ENCODE measurements at regions not wholly inside any gene's neighbourhood (a gene's known extent, or its start where the extent isn't known, plus 50 kb on each side); places are given as distances from the start of the nearest gene placed in this dataset.

DNA sequence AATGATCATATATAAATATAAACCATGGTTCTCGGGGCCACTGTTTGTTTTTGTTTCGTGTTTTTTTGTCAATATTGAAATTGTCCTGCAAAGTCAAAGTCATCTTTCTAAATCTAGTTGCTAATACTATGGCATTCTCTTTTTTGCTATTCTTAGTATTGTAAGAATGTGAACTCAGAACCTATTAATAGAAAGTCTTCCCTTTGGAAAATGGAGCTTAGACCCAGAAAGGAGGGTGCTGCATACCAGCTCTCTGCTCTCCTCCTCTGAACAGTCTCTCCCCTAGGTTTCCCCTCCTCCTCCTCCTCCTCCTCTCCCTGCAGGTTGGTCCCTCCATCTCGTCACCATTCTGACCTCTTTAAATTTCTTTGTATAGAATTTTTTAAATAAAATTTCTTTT, 150.4 kb upstream of the CCN2 start:
- TF ChIP-seq, protein P1, sequence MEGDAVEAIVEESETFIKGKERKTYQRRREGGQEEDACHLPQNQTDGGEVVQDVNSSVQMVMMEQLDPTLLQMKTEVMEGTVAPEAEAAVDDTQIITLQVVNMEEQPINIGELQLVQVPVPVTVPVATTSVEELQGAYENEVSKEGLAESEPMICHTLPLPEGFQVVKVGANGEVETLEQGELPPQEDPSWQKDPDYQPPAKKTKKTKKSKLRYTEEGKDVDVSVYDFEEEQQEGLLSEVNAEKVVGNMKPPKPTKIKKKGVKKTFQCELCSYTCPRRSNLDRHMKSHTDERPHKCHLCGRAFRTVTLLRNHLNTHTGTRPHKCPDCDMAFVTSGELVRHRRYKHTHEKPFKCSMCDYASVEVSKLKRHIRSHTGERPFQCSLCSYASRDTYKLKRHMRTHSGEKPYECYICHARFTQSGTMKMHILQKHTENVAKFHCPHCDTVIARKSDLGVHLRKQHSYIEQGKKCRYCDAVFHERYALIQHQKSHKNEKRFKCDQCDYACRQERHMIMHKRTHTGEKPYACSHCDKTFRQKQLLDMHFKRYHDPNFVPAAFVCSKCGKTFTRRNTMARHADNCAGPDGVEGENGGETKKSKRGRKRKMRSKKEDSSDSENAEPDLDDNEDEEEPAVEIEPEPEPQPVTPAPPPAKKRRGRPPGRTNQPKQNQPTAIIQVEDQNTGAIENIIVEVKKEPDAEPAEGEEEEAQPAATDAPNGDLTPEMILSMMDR (IDR thresholded peaks at IDR 0.05; ENCODE audit: extremely low read depth, missing control alignments) = no peak
- DNase-seq (ENCODE audit: low spot score) = no peak

DNA sequence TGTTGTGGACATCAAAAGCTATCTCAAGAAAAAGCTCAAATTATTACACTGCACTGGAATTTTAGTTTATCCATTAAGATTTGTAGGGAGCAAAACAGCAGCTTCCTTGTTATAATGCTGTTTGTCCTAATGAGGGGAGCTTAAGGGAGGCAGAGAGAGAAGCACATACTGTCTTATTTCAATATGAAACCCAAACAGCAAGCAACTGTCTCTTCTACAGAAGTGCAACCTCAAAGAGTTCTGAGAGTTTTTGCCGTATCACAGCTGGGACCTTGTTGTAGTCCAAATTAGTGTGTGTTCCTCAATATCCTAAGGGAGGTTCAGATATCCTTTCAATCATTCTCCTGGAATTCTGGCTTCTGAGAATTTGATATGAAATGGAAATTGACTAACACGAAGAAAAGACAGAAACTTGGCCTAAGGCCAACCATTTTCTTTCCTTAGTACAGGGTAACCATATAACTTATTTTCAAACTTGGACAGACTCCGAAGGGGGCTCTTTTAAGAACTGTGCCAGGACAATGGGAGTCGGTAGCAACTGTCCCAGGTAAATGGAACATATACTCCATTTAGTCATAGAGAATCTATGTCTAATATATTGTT, 149.3 kb upstream of the CCN2 start:
- TF ChIP-seq, protein P1 (IDR thresholded peaks at IDR 0.05; ENCODE audit: extremely low read depth, missing control alignments) = no peak
- DNase-seq (ENCODE audit: low spot score) = no peak

DNA sequence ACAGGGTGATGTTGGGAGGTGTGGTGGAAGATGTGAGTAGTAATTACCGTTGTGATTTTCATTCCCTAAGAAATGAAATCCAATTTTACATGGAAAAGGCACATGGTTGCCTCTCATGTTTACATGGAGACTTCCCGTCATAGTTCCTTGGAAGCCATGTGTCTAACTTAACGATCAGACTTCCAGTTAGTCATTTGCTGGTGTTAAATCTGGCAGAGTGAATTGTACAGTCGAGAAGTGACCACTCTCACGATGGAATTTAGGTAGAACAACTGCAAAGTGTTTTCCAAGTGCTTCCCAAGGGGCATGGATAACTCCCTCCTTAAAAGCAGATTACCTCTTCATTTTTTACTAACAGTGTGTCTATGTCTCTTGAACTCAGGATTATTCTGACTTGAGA, 145.8 kb upstream of the CCN2 start:
- TF ChIP-seq, protein P1 (IDR thresholded peaks at IDR 0.05; ENCODE audit: extremely low read depth, missing control alignments) = no peak
- DNase-seq (ENCODE audit: low spot score) = no peak

DNA sequence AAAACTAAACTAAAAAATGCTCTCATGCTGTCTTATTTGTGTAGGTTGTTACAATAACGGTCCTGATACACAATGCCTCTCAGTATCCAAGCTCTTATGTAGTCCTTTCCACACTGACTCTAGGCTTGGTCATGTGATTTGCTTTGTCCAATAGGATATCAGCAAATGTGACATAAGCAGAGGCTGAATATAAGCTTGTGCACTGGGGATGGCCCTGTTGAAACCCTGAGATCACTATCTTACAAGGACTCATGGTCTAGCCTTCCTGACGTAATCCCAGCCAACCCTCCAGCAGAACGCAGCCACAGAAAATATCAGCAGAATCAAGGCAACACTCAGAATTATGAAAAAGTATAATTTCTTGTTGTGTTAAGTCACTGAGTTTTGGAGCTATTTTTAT, 145.1 kb upstream of the CCN2 start:
- TF ChIP-seq, protein P1 (IDR thresholded peaks at IDR 0.05; ENCODE audit: extremely low read depth, missing control alignments) = no peak
- DNase-seq (ENCODE audit: low spot score) = no peak

DNA sequence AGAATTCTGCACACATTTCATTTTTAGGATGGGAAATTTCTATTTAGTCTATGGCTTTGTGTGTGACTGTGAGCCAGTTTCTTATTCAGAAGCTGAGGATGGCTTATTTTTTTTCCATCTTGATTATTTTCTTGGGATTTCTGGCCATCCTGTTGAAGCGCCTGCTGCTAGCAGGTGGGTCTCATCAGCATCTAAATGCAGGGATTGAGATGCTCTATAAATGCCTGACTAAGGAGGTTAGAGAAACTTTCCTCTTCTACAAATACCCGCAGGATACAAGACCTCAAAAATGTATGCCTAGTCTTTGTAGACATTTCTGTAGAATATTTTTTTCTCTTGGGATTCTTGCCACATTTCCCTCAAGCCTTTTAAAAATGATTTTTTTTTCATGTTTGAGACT, 138.0 kb upstream of the CCN2 start:
- TF ChIP-seq, protein P1 (IDR thresholded peaks at IDR 0.05; ENCODE audit: extremely low read depth, missing control alignments) = no peak
- DNase-seq (ENCODE audit: low spot score) = no peak

DNA sequence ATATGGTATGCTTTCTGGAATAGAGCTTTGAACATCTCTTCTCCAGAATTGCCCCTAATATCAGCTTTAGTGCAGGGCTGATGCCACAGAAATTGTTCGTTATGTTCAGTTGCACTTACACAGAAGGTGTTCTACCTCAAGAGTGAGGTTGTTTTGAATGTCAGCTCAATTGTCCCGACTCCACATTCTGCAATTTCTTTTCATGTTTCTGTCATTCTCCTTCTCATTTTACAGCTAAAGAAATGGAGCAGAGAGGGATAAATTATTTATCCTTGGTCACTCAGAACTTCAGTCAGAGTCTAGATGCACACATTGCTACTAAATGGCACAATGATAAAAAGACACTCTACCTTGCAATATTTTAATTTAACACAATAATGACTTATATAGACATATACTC, 137.0 kb upstream of the CCN2 start:
- no peak for DNase-seq (ENCODE audit: low spot score)
- TF ChIP-seq, protein P1 (IDR thresholded peaks at IDR 0.05; ENCODE audit: extremely low read depth, missing control alignments) = no peak

DNA sequence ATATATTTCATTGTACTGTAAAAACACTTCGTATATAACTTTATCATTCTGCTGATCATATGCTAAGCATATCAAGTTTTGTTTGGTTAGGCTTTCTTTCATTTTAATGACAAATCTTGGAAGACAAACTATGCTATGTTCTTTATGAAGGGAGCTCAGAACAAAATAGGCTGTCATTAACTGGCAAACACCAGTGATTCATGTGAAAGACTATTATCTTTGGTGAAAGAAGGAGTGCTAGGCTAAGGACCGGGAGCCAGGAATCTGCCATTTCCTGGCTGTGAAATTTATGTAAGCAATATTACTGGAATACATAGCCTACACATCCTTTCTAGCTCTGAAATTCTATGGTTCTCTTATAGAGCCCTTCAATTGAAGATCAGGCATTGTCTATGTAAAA, 136.2 kb upstream of the CCN2 start:
- DNase-seq (ENCODE audit: low spot score) = no peak
- TF ChIP-seq, protein P1 (IDR thresholded peaks at IDR 0.05; ENCODE audit: extremely low read depth, missing control alignments) = no peak
